ENCODE measurements at regions not wholly inside any gene's neighbourhood (a gene's known extent, or its start where the extent isn't known, plus 50 kb on each side); places are given as distances from the start of the nearest gene placed in this dataset.
"Not testable (repeated sequence)": the region's sequence is repeated elsewhere in the genome, so short reads cannot be mapped to it uniquely, and the experiment has no call there.

- no peak for DNase-seq (ENCODE audit: low read depth in 2 of 2)
Observed at GRCh38 chr1:83512373-83513193, 486.3 kb downstream of the TTLL7 start.

- DNase-seq (ENCODE audit: low read depth in 2 of 2), result no peak
Observed at GRCh38 chr1:83511146-83511726, 487.7 kb downstream of the TTLL7 start.

- no peak for DNase-seq (ENCODE audit: low read depth in 2 of 2)
Observed at GRCh38 chr1:83509301-83509781, 489.6 kb downstream of the TTLL7 start.

- DNase-seq (ENCODE audit: low read depth in 2 of 2), result no peak
Observed at GRCh38 chr1:83508485-83509151, 490.3 kb downstream of the TTLL7 start.

- no peak for DNase-seq (ENCODE audit: low read depth in 2 of 2)
Observed at GRCh38 chr1:83505148-83505547, 493.8 kb downstream of the TTLL7 start.

GRCh38 chr1:83503153-83503552 lies 495.8 kb downstream of the TTLL7 start:
- no peak for DNase-seq (ENCODE audit: low read depth in 2 of 2)

- DNase-seq (ENCODE audit: low read depth in 2 of 2), result no peak
Observed at GRCh38 chr1:83500987-83501591, 497.8 kb downstream of the TTLL7 start.

GRCh38 chr1:83500531-83500930 lies 498.4 kb downstream of the TTLL7 start:
- no peak for DNase-seq (ENCODE audit: low read depth in 2 of 2)

GRCh38 chr1:83499998-83500397 lies 498.9 kb downstream of the TTLL7 start:
- no peak for DNase-seq (ENCODE audit: low read depth in 2 of 2)

- DNase-seq (ENCODE audit: low read depth in 2 of 2), result no peak
Observed at GRCh38 chr1:83497563-83497962, 501.4 kb downstream of the TTLL7 start.

- no peak for DNase-seq (ENCODE audit: low read depth in 2 of 2)
Observed at GRCh38 chr1:83495560-83495959, 503.4 kb downstream of the TTLL7 start.

GRCh38 chr1:83493633-83494032 lies 505.3 kb downstream of the TTLL7 start:
- DNase-seq (ENCODE audit: low read depth in 2 of 2), result no peak

- DNase-seq (ENCODE audit: low read depth in 2 of 2), result no peak
Observed at GRCh38 chr1:83491930-83492329, 507.0 kb downstream of the TTLL7 start.

GRCh38 chr1:83490988-83491387 lies 507.9 kb downstream of the TTLL7 start:
- no peak for DNase-seq (ENCODE audit: low read depth in 2 of 2)

- not testable (repeated sequence) for DNase-seq (ENCODE audit: low read depth in 2 of 2)
Observed at GRCh38 chr1:83488105-83488504, 510.8 kb downstream of the TTLL7 start.

- DNase-seq (ENCODE audit: low read depth in 2 of 2), result not testable (repeated sequence)
Observed at GRCh38 chr1:83487460-83487859, 511.5 kb downstream of the TTLL7 start.

- DNase-seq (ENCODE audit: low read depth in 2 of 2), result not testable (repeated sequence)
Observed at GRCh38 chr1:83485314-83486019, 513.5 kb downstream of the TTLL7 start.

GRCh38 chr1:83481284-83481683 lies 517.6 kb downstream of the TTLL7 start:
- DNase-seq (ENCODE audit: low read depth in 2 of 2), result not testable (repeated sequence)

GRCh38 chr1:83479591-83480239 lies 519.2 kb downstream of the TTLL7 start:
- not testable (repeated sequence) for DNase-seq (ENCODE audit: low read depth in 2 of 2)

- DNase-seq (ENCODE audit: low read depth in 2 of 2), result not testable (repeated sequence)
Observed at GRCh38 chr1:83478127-83478526, 520.8 kb downstream of the TTLL7 start.

- not testable (repeated sequence) for DNase-seq (ENCODE audit: low read depth in 2 of 2)
Observed at GRCh38 chr1:83476518-83476917, 522.4 kb downstream of the TTLL7 start.
